ENCODE measurements at regions not wholly inside any gene's neighbourhood (a gene's known extent, or its start where the extent isn't known, plus 50 kb on each side); places are given as distances from the start of the nearest gene placed in this dataset.

- no peak for DNase-seq
Observed at GRCh38 chr20:48194583-48194982, 409.3 kb upstream of the SULF2 start.

- no peak for DNase-seq
Observed at GRCh38 chr20:48193627-48194425, 408.5 kb upstream of the SULF2 start.

GRCh38 chr20:48192109-48192508, 406.8 kb upstream of the SULF2 start:
- no peak for DNase-seq

- no peak for DNase-seq
Observed at GRCh38 chr20:48191200-48191599, 405.9 kb upstream of the SULF2 start.

- DNase-seq: no peak
Observed at GRCh38 chr20:48190757-48191156, 405.5 kb upstream of the SULF2 start.

GRCh38 chr20:48189181-48189580, 403.9 kb upstream of the SULF2 start:
- no peak for DNase-seq

- DNase-seq: no peak
Observed at GRCh38 chr20:48187851-48188250, 402.6 kb upstream of the SULF2 start.

GRCh38 chr20:48186915-48187314, 401.6 kb upstream of the SULF2 start:
- DNase-seq: no peak

GRCh38 chr20:48186447-48186846, 401.2 kb upstream of the SULF2 start:
- DNase-seq: no peak

- DNase-seq: no peak
Observed at GRCh38 chr20:48184229-48184628, 398.9 kb upstream of the SULF2 start.

GRCh38 chr20:48181261-48181935, 396.1 kb upstream of the SULF2 start:
- DNase-seq: no peak

GRCh38 chr20:48180618-48181017, 395.3 kb upstream of the SULF2 start:
- no peak for DNase-seq

- DNase-seq: no peak
Observed at GRCh38 chr20:48180024-48180423, 394.7 kb upstream of the SULF2 start.

- no peak for DNase-seq
Observed at GRCh38 chr20:48178633-48179032, 393.4 kb upstream of the SULF2 start.

GRCh38 chr20:48177058-48177457, 391.8 kb upstream of the SULF2 start:
- no peak for DNase-seq

GRCh38 chr20:48176139-48176538, 390.9 kb upstream of the SULF2 start:
- no peak for DNase-seq

- DNase-seq: no peak
Observed at GRCh38 chr20:48175261-48175660, 390.0 kb upstream of the SULF2 start.

GRCh38 chr20:48172357-48172702, 387.0 kb upstream of the SULF2 start:
- DNase-seq: no peak

GRCh38 chr20:48171626-48172356, 386.5 kb upstream of the SULF2 start:
- no peak for DNase-seq

GRCh38 chr20:48171071-48171470, 385.8 kb upstream of the SULF2 start:
- DNase-seq: no peak

GRCh38 chr20:48170625-48171024, 385.3 kb upstream of the SULF2 start:
- no peak for DNase-seq

GRCh38 chr20:48169650-48170225, 384.5 kb upstream of the SULF2 start:
- DNase-seq: no peak

- no peak for DNase-seq
Observed at GRCh38 chr20:48166082-48166835, 381.0 kb upstream of the SULF2 start.
